Activated CD4-positive, alpha-beta T cell treated with anti-CD3 and anti-CD28 coated beads, Interleukin-2, Interleukin-6, amounts not matched to agents 100 ng/mL and 50 ng/mL, durations not matched to agents 16 hours and 8 hours (primary cell): ENCODE measurements at regions not wholly inside any gene's neighbourhood (a gene's known extent, or its start where the extent isn't known, plus 50 kb on each side); places are given as distances from the start of the nearest gene placed in this dataset.

Experiments
- DNase-seq: peaks from one replicate; pipeline ENCODE4 v3.0.0-alpha.2; 2020

DNA sequence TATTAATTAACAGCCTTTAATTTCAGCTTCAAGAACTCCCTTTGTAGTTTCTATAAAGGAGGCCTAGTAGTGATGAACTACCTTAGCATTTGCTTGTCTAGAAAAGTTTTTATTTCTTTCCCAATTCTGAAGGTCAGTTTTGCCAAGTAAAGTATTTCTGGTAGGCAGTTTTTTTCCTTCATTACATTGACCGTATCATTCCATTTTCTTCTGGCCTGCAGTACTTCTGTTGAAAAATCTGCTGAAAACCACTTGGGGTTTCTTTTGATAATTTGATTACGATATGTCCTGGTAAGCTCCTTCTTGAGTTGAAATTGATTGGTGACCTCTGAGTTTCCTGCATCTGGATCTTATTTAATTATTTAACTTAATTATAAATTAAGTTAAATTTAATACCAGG is 691.8 kb downstream of the TSN start:
- no peak for DNase-seq

DNA sequence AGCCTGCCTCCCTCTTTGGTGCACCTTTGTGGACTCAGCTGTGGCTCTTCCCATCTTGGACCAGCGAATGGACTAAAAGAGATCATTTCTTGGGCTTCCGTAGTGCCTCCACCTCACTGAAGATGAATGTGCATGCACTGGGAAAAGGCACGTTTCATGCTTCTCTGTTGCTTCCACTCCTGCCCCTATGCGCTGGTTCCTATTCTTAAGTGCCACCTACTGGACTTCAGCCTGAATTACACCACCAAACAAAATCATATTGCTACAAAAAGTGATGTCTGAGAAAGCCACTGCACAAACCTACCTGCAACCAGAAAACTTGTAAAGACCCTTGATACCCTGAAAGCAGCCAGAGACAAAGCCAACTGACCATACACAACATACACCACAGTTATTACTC is 695.6 kb downstream of the TSN start:
- DNase-seq = peak; percentile 19

DNA sequence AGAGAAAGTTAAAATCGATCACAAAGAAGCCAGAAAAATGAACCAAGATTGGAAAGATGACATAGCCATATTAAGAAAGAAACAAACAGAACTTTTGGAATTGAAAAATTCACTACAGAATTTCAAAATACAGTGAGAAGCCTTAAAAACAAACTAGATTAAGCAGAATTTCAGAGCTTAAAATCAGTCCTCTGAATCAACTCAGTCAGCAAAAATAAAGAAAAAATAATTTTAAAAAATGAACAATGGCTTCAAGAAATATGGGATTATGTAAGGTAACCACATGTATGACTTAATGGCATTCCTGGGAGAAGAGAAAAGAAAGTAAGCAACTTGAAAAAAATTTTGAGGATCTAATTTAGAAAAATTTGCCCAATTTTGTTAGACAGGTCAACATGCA is 696.2 kb downstream of the TSN start:
- DNase-seq = no peak

DNA sequence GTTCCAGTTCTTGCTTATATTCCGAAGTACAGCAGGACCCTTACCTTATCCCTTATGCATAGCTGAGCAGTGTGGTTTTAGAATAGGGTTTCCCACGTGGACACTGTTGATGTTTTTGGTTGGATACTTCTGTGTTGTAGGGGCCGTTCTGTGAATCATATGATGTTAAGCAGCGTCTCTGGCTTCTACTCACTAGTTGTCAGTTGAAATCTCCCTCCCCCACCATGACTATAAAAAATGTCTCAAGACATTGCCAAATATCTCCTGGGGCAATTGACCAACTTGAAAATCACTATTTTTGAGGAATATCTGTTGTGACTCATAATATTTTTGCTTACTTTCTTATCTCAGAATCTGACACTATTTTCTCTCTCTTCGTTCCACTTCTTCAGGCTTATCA is 713.7 kb downstream of the TSN start:
- DNase-seq = no peak

DNA sequence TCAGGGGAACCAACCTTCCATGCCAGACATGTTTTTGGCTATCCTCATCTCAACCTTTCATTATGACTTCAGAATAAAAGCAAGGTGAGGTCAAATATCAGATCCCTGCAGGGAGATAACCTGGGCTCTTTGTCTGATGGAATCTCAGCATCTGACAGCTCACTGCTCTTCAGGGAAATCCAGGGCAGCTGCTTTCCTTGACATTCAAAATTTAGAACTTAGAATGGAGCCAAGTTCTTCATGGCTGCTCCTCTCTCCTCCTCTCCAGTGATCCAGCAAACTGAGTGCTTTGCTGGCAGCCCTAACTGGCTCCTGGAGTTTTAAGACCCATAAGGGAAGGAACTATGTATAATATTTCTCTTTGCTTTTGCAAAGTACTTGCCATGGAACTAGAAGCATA is 716.3 kb downstream of the TSN start:
- no peak for DNase-seq

- no peak for DNase-seq
Observed at GRCh38 chr2:122478117-122478516, 722.7 kb downstream of the TSN start.

- no peak for DNase-seq
Observed at GRCh38 chr2:122478771-122479170, 723.3 kb downstream of the TSN start.

- no peak for DNase-seq
Observed at GRCh38 chr2:122480501-122481243, 725.2 kb downstream of the TSN start.

DNA sequence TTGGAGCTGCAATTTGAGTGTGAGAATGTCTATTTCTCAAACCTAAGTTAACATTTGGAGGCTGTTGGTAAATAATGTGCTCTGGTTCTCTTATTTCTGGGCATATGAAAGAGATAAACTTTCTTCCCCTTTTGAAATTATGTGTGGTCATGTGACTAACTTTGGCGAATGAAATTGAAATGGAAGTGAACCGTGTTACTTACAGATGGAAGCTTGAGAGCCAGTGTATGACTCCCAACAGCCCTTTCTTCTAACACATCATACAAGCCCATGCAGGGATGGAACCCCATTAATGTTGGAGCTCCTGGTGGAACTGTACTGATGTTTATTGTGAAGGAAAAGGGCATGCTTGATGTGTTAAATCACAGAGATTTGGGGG is 725.8 kb downstream of the TSN start:
- no peak for DNase-seq

DNA sequence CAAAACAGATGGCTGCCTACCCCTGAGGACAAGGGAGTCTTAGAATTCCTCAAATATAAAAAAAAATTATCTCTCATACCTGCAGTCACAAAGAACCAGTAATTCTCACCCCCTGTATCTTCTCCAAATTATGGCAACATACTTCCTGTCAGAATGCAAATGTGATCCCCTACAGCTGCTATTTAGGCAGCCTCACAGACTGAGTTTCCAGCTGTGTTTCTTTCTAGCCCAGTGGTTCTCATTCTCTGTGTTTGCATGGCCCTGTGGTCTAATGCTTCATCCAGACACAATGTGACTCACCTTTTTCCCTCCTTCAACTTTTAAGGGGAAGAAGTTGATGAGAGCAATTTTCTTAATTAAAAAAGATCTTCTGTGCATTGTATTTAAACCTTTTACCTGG is 726.3 kb downstream of the TSN start:
- no peak for DNase-seq

- DNase-seq = no peak
Observed at GRCh38 chr2:122486086-122486485, 730.6 kb downstream of the TSN start.

DNA sequence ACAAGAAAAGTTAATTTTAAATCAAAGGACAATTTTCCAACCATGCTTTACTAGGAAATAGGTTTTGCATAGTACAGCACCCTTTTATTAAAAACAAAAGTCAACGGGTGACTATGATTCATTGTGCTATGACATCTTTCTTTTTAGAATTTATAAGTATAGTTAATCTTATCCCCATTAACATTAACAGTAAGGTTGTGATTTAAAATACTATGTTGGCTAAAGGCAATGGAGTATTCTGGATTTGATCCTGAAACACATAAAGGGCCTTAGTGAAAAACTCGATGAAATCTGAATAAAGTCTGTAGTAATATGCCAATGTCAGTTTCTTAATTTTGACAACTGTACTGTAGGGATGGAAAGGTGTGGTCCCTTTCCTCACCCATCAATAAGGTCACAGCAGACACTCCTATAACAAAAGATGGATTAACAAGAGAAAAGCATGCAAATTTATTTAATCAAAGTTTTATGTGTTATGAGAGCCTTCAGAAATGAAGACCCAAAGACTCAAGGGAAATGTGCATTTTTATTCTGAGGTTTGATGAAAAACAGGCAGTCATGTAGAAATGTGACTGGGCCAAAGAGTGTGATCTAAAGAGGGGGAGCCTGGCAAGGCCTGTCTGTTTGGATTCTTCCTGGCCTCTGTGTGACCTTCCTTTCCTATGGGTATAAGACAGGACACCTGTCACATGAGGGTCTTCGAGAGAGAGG is 731.4 kb downstream of the TSN start:
- DNase-seq = no peak

DNA sequence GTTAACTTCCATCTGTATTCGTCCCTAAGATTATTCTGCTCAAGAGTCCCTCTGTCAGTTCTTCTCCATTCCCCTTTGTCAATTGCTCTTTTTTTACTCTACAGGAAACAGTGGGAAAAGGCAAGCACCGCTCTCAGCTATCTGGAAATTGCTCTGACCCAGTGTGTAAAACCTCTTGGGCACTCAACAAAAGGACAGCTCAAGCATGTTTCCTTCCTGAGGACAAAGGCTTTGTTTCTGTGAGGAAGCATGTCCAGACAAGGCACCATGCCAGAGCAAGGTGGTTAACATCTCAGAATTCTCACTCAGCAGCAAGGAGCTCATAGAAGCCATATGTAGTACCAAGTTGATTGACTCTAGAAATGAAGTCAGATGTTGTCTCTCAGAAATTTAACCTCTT is 735.6 kb downstream of the TSN start:
- no peak for DNase-seq

DNA sequence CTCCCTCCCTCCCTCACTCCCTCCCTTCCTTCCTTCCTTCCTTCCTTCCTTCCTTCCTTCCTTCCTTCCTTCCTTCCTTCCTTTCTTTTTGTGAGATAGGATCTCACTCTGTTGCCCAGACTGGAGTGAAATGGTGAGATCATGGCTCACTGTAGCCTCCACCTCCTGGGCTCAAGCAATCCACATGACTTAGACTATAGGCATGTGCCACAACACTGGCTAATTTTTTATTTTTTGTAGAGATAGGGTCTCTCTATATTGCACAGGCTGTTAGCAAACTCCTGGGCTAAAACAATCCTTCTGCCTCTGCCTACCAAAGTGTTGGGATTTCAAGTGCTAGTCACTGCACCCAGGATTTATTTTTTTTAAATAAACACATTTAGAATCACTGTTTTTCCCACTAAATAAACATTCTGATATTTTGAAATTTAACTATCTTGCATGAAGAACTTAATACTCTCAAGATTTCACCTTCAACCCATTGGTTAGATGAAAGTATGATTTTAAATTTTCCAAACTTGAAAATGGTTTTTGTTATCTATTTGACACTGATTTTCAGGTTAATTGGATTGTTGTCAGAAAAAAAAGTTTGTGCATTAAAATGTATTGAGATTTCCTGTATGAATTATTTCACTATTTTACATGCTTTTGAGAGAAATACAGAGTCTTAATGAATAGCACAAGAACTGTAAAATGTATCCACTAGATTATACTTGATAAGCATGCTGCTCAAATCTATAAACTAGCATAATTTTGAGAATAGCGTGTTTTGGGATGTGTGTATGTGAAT is 745.1 kb downstream of the TSN start:
- DNase-seq = no peak

DNA sequence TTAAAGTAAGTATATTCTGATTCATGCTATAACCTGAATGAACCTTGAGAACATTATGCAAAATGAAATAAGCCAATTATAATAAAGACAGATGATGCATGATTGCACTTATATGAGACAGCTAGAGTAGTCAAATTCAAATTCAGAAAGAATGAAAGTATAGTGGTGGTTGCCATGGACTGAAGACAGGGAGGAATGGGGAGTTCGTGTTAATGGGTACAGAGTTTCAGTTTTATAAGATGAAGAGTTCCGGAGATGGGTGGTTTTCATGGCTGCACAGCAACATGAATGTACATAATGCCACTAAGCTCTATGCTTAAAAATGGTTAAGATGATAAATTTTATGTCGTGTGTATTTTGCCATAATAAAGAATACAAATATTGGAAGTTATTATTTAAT is 751.2 kb downstream of the TSN start:
- DNase-seq = no peak

DNA sequence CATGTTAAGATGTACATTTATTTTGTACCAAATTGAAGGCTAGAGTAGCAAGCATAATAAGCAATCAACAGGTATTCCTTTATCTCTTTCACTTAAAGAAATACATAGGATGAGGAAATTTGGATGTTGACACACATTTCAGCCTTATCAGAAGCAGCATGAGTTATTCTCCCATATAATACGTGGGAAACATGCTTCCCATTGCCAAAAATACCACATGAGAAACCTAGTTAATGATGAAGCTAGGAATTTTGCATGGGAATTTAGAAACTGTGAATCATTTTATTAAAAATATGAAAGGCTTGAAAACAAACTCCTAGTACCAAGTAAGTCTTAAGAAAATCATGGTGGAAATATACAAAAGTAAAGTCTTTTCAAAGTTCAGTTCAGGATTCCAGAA is 751.8 kb downstream of the TSN start:
- no peak for DNase-seq

- no peak for DNase-seq
Observed at GRCh38 chr2:122512091-122512490, 756.6 kb downstream of the TSN start.

DNA sequence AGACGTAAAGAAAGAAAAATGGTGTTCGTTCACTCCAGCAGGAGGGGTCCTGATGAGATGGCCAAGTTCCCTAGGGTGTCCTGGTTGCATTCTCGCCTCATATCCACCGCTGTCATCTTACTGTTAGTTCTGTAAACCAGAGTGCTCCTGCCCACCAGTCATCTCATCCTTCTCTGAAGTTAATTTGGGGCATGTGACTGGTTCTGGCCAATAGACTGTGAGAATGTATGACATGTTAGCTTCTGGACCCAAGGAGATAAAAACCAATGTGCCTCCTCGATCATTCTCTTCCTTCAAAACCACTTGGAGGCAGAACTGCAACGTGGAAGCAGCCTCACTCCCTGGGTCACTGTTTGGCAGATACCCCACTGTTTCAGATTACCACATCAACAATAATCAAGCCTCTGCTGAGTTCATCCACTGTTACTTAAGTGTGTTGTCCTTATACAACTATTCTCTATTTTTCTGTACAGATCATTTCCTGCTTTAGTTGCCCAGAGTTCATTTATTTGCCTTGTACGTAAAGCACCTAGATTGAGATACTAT is 759.1 kb downstream of the TSN start:
- DNase-seq = no peak

DNA sequence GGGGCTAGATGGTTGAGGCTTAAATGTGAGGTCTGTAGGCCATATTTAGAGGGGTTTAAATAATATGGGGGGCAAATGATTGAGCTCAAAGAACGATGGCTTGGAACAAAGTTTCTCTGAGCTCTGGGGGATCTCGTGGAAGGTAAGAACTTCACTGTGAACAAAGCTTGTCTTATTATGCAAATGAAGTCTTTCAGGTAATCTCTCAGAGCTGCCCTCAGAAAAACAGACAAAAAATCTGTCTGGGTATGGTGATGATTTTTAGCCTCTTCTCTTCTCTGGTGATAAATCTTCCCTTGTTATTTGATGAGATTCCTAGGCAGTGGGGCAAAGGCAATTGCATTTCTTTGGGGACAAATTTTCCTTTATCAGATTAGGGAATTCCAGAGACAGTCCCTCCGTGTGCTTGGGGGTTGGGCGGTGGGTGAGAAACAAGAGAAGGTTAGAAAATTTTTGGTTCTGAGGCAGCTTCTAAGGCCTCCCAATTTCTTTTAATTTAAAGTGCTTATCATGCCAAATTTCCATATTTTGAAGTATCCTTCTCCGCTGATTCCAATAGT is 760.4 kb downstream of the TSN start:
- no peak for DNase-seq

GRCh38 chr2:122516775-122517174 is 761.3 kb downstream of the TSN start:
- DNase-seq = no peak

DNA sequence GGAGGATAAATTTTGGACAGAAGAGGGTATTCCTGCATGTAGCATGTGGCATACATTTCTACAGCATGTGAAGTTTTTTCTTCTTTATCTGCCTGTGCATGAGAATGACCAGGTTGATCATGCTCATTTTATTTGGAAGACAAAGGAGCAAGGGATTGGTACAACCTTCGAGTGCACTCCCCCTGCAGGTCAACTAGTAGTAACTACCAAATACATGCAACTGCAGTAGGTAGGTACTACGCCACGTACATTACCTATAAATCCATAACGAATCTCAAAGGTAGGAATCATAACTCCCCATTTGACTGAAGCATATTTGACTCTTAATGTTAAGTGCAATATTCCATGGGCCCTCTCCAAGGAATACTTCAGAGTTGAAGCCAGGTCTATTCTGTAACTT is 763.9 kb downstream of the TSN start:
- peak; percentile 1 for DNase-seq

- DNase-seq = no peak
Observed at GRCh38 chr2:122519821-122520611, 764.6 kb downstream of the TSN start.

GRCh38 chr2:122523143-122523542 is 767.7 kb downstream of the TSN start:
- DNase-seq = no peak
